ENCODE measurements at regions not wholly inside any gene's neighbourhood (a gene's known extent, or its start where the extent isn't known, plus 50 kb on each side); places are given as distances from the start of the nearest gene placed in this dataset.

DNA sequence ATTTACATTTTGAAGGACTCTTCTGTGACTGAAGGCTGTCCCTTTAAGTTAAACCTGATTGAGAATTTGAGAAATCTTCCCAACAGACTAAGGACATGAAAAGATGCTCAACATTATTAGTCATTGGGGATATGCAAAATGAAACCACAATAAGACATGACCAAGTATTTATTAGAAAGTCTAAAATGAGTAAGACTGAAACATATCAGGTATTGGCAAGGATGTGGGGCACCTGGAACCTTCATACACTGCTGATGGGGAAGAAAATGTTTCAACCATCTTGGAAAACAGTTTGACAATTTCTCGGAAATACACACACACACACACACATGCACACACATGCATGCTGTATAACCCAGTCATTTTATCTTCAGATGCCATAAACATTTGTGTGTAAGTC is 132.1 kb upstream of the CDK6 start:
- TF ChIP-seq POLR2A (IDR thresholded peaks at IDR 0.05) (no peak), POLR2AphosphoS5 (IDR thresholded peaks at IDR 0.05) (no peak), EP300 (IDR thresholded peaks at IDR 0.05; ENCODE audit: low read depth) (no peak)
- TF ChIP-seq, protein P1, sequence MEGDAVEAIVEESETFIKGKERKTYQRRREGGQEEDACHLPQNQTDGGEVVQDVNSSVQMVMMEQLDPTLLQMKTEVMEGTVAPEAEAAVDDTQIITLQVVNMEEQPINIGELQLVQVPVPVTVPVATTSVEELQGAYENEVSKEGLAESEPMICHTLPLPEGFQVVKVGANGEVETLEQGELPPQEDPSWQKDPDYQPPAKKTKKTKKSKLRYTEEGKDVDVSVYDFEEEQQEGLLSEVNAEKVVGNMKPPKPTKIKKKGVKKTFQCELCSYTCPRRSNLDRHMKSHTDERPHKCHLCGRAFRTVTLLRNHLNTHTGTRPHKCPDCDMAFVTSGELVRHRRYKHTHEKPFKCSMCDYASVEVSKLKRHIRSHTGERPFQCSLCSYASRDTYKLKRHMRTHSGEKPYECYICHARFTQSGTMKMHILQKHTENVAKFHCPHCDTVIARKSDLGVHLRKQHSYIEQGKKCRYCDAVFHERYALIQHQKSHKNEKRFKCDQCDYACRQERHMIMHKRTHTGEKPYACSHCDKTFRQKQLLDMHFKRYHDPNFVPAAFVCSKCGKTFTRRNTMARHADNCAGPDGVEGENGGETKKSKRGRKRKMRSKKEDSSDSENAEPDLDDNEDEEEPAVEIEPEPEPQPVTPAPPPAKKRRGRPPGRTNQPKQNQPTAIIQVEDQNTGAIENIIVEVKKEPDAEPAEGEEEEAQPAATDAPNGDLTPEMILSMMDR (IDR thresholded peaks at IDR 0.05): no peak
